ENCODE measurements at regions not wholly inside any gene's neighbourhood (a gene's known extent, or its start where the extent isn't known, plus 50 kb on each side); places are given as distances from the start of the nearest gene placed in this dataset.

GRCh38 chr7:12805957-12806356 lies 118.5 kb downstream of the ARL4A start:
- Histone ChIP-seq H3K4me3 (no peak overlapping the region), H3K27me3 (no peaks in the 10 kb centered on the region), H3K4me1 (peaks cover 10 to 12% (median 12%) of the 10 kb centered on the region in 3 donors), H3K9me3 (no peaks in the 10 kb centered on the region), H3K27ac (no peak overlapping the region), H3K36me3 (no peaks in the 10 kb centered on the region)
- WGBS, 2 donors: 75 to 87% methylated on average over 7 of the region's 7 CpGs
- no peak for TF ChIP-seq CTCF (IDR thresholded peaks at IDR 0.05)
- DNase-seq (no peak), FAIRE-seq (no peak), ATAC-seq (no peak)
- intact Hi-C loops (cut with DNase I): no loop called here

- Histone ChIP-seq H3K27me3 (no peaks in the 10 kb centered on the region), H3K4me3 (no peak overlapping the region), H3K27ac (no peak overlapping the region), H3K4me1 (no peaks in the 10 kb centered on the region), H3K36me3 (no peaks in the 10 kb centered on the region), H3K9me3 (no peaks in the 10 kb centered on the region)
- FAIRE-seq (no peak), DNase-seq (no peak), ATAC-seq (no peak)
- intact Hi-C loops (cut with DNase I): no loop called here
- TF ChIP-seq CTCF (IDR thresholded peaks at IDR 0.05): no peak
- 50 to 54% methylated on average over 5 of the region's 5 CpGs for WGBS, 2 donors
These were observed 122.0 kb downstream of the ARL4A start for GRCh38 chr7:12809476-12809875.

- ATAC-seq: no peak
- Histone ChIP-seq H3K36me3 (no peaks in the 10 kb centered on the region), H3K27ac (no peak overlapping the region), H3K4me1 (no peaks in the 10 kb centered on the region), H3K27me3 (no peaks in the 10 kb centered on the region), H3K4me3 (no peak overlapping the region), H3K9me3 (no peaks in the 10 kb centered on the region)
- no peak for DNase-seq
- 76 to 80% methylated on average over 4 of the region's 4 CpGs for WGBS, 2 donors
- intact Hi-C loops (cut with DNase I): no loop called here
- FAIRE-seq: no peak
- no peak for TF ChIP-seq CTCF (IDR thresholded peaks at IDR 0.05)
These were observed 124.7 kb downstream of the ARL4A start for GRCh38 chr7:12812111-12812510.

GRCh38 chr7:12814107-12814506 lies 126.7 kb downstream of the ARL4A start:
- H3K4me1 ChIP-seq: no peaks in the 10 kb centered on the region
- H3K9me3 ChIP-seq: no peaks in the 10 kb centered on the region
- no peak for TF ChIP-seq CTCF (IDR thresholded peaks at IDR 0.05)
- H3K27ac ChIP-seq: no peak overlapping the region
- no peak for DNase-seq
- WGBS, 2 donors: 83 to 84% methylated on average over 2 of the region's 2 CpGs
- ATAC-seq: no peak
- no peaks in the 10 kb centered on the region for H3K36me3 ChIP-seq
- no peak overlapping the region for H3K4me3 ChIP-seq
- intact Hi-C loops (cut with DNase I): no loop called here
- H3K27me3 ChIP-seq: no peaks in the 10 kb centered on the region
- FAIRE-seq: no peak

- H3K36me3 ChIP-seq: no peaks in the 10 kb centered on the region
- intact Hi-C loops (cut with DNase I): no loop called here
- FAIRE-seq: no peak
- no peak overlapping the region for H3K4me3 ChIP-seq
- no peaks in the 10 kb centered on the region for H3K27me3 ChIP-seq
- H3K27ac ChIP-seq: no peak overlapping the region
- ATAC-seq: no peak
- no peak for DNase-seq
- TF ChIP-seq CTCF (IDR thresholded peaks at IDR 0.05): no peak
- H3K4me1 ChIP-seq: no peaks in the 10 kb centered on the region
- no peaks in the 10 kb centered on the region for H3K9me3 ChIP-seq
These were observed 127.4 kb downstream of the ARL4A start for GRCh38 chr7:12814828-12815227.
